HG02610 (cell line): ENCODE measurements at regions not wholly inside any gene's neighbourhood (a gene's known extent, or its start where the extent isn't known, plus 50 kb on each side); places are given as distances from the start of the nearest gene placed in this dataset.

Experiments used
- ATAC-seq: cut with Tn5 transposase; IDR thresholded peaks from one replicate; pipeline ENCODE4 v1.9.1; 2021; ENCODE audit warnings: mild to moderate bottlenecking, moderate library complexity; ENCODE audit not compliant: unreplicated experiment

DNA sequence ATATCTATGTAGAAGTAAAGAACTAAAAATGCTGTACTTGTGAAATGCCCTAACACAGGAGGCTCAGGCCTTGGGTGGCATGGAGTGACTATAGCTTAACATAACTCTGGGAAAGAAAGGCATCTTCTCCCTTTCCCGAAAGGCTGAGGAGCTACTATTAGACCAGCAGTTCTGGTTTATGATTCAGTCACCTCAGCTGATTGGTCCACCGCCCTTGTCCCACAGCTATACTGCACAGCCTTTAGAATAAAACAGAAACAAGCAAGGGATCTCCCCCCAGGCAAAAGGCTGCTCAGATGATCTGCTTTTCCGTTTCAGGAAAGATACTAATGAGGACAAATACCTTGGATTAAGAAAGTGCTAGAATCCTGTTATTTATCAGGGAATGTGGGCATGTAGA lies 171.3 kb downstream of the SNCA start:
- no peak for ATAC-seq

DNA sequence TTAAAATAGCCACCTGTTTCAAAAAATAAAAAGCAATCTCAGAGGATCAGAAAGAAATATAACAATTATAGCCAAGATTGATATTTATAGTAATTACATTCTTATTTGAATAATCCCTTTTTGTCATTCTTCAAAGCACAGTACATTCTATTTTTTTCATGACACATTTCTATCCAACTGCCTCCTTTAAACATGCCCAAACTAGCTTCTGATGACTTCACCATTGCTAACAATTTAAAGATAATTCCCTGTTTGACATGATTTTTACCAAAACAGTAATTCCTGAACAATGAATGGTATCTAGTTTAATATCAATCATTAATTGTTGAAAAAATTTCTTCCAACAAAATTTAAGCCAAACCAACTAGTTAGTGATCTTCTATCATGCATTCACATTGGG lies 172.4 kb downstream of the SNCA start:
- ATAC-seq: no peak

- no peak for ATAC-seq
Observed at GRCh38 chr4:89661173-89661899, 175.6 kb downstream of the SNCA start.

DNA sequence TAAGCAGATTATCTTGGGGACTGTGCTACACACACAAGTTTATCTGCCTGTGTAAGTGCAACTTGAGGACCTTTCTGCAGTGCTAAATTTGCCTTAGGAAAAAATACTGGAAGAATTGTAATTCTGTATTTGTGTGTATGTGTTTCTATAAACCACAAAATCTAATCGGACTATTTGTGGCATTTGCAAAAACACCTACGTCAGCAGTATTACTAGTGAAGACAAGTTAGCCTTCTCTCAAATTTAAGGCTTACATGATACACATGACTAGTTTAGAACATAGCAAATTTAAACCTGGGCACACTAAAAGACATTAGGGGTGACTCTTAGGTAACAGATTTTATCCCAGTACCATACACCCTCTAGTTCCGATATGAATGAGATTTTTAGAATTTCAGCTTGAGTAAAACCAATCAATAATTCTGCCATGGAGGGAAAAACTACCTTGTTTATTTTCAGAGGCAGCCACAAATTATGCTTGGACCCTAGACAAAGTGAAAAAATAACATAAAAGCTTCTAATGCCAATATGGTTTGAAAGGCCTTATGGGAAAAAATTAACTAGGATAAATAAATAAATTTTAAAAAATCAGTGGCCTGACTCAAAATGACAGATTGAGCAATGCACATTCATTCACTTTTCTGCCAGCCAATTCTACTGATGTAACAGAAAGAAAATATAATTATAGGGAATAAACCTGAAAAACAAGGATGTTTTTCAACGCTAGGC lies 176.4 kb downstream of the SNCA start:
- ATAC-seq: no peak

- ATAC-seq: peak; percentile 84
Observed at GRCh38 chr4:89658701-89659024, 178.3 kb downstream of the SNCA start.

- peak; percentile 74 for ATAC-seq
Observed at GRCh38 chr4:89657931-89658700, 178.8 kb downstream of the SNCA start.

- no peak for ATAC-seq
Observed at GRCh38 chr4:89653012-89653411, 183.9 kb downstream of the SNCA start.

DNA sequence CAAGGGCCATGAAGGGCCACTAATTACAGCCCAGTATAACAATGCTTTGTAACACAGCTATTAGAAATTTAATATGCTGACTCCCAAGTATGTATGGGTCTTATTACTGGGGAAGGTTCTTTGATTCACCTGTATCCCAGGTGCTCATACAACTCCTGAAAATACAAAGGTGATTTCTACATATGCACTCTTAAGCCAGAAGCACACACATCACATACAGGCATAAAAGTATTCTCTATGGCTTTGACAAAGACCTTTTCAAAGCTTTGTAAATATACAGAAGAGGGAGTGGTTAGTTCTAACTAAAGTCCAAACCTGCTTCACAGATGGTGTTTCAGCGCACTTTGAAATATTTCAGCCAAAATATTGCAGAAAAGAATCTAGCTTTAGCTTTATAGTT lies 191.5 kb downstream of the SNCA start:
- no peak for ATAC-seq

- no peak for ATAC-seq
Observed at GRCh38 chr4:89641367-89641687, 195.6 kb downstream of the SNCA start.

DNA sequence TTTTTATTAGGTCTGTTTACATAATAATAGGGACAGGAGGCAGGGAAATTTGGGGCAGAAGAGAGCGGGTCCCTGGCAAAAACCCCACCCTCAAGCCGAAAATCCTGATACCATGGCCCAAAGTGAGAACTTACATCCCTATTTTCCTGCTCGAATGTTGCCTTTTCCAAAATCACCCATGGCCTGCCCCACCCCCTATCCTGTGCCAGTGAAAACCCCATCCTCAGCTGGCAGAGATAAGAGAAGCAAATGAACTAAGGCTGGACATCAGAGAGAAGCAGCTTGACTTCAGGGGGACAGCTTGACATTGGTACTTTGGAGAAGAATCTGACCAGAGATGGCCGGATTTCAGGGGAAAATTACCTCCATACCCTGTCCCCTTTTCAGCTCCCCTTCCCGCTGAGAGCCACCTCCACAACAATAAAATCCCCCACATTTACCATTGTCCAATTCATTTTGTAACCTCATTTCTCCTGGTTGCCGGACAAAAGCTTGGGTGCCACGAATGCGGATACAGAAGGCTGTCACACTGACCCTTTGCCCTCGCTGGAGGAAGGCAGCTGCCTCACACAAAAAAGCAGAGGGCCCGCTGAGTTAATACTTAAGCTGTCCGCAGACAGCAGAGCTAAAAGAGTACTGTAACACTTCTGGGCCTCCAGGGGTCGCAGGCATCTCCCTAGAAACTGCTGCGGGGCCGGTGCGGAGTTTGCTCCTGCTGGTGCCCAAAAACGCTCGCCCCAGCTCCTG lies 196.2 kb downstream of the SNCA start:
- no peak for ATAC-seq

GRCh38 chr4:89639395-89639794 lies 197.6 kb downstream of the SNCA start:
- no peak for ATAC-seq

DNA sequence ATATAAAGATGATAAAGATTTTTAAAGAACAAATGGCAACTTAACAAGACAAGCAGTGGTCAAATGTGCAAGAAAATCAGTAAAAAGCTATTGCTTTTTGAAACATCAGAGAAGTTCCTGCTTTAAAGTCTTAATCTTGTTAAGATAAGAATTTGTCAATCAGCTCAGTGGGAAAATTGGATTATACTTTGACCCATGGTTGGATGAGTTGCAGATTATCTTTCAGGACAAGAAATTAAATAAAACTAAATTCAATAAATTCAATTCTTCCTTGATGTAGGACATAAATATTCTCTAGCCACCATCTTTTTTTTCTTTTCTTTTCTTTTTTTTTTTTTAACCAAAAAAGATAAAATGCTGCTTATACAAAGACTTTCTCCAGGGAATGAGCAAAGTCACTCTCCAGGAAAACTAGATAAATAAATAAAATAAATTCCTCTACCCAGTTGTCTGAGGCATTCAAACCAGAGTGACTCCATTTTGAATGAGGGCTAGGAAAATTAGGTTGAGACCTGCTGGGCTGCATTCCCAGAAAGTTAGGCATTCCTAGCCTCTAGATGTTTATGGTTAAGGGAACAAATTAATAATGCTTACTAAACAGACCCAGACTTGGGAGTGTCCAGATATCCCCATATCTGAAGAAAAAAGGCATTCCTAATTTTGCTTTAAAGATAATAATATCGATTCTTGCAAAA lies 211.2 kb downstream of the SNCA start:
- ATAC-seq: no peak

- ATAC-seq: no peak
Observed at GRCh38 chr4:89619206-89619962, 217.6 kb downstream of the SNCA start.

DNA sequence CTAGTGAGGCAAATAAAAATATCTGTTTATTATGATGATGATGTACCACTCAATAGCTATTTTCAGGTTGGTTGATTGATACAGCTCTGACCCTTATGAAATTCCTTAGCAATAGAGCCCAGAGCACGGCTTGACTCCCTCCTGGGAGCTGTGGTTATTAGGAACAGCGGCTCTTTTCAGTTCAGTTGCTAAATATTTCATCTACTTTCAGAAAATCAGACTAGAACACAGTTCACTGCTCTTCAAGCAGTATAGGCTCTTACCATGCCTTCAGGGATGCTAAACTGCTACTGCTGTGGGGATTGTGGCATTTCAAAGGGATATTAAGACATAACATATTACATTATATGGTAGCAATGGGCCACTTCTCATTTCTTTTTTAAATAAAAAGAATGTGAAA lies 218.8 kb downstream of the SNCA start:
- no peak for ATAC-seq

- ATAC-seq: no peak
Observed at GRCh38 chr4:89617317-89617716, 219.6 kb downstream of the SNCA start.

GRCh38 chr4:89616382-89616781 lies 220.6 kb downstream of the SNCA start:
- no peak for ATAC-seq

- ATAC-seq: no peak
Observed at GRCh38 chr4:89615051-89615450, 221.9 kb downstream of the SNCA start.

- no peak for ATAC-seq
Observed at GRCh38 chr4:89614155-89614554, 222.8 kb downstream of the SNCA start.

GRCh38 chr4:89610236-89610635 lies 226.7 kb downstream of the SNCA start:
- no peak for ATAC-seq

DNA sequence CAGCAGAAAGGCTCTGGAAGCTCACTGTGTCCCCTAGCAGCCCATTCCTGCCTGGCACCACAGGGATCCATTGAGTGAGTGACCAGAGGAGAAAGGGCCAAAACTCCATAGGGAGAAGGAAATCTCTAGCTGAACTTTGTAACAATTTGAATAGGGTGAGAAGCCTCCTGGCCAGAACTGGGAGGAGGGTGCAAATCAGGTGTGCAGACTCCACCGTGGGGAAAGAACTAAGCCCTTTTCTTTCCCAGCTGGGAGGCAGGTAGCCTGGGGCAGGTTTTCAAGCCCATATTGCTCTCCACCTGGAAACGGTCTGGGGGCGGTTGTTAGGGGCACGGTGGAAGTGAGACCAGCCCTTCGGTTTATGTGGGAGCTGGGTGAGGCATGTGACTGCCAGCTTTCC lies 227.2 kb downstream of the SNCA start:
- no peak for ATAC-seq
